ENCODE measurements at regions not wholly inside any gene's neighbourhood (a gene's known extent, or its start where the extent isn't known, plus 50 kb on each side); places are given as distances from the start of the nearest gene placed in this dataset.
A peak's percentile ranks its signal among the peaks of the same experiment; 100 is the strongest.

DNA sequence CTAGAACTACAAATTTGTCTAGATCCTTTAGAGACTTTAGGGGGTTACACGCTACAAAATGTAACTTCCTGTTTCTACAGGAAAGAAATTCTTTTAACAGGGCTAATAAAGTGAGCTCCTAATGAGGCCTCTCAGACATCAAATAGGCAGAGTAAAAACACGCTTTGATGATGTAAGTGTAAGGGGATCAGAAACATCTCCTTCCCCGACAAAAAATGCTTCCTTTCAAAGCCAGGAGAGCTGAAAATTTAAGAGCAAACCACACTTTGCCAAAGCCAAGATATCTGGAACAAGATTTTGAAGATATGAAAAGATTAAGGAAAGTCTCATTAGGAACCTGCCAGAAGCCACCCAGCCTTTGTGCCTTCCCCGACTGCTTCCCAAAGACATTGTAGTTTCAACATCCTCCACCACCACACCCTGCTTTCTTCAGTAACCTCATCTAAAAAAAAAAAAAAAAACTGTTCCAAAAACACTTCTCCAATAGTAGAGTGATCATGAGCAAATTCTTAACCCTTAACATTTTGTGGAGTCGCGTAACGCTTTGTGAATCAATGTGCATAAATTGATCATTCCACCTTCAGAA lies 505.0 kb upstream of the THBS1 start:
- no peak for DNase-seq (ENCODE audit: low read depth)

DNA sequence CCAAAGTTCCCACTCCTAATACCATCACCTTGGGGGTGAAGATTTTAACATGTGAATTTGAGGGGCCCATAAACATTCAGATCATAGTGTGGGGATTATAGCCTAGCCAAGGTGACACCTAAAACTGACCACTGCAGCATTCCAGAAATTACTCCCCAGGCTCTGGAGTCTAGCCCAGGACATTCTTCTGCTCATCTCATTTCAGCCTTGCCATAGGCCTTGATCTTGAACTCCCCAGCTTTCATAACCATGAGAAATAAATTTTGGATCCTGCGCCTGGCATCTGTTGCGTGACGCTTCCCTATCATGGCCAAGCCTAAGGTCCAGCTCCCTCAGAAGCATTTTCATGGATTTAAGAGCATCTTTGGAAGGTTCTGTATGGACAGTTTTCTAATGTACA lies 502.9 kb upstream of the THBS1 start:
- DNase-seq (ENCODE audit: low read depth) = peak; percentile 56

DNA sequence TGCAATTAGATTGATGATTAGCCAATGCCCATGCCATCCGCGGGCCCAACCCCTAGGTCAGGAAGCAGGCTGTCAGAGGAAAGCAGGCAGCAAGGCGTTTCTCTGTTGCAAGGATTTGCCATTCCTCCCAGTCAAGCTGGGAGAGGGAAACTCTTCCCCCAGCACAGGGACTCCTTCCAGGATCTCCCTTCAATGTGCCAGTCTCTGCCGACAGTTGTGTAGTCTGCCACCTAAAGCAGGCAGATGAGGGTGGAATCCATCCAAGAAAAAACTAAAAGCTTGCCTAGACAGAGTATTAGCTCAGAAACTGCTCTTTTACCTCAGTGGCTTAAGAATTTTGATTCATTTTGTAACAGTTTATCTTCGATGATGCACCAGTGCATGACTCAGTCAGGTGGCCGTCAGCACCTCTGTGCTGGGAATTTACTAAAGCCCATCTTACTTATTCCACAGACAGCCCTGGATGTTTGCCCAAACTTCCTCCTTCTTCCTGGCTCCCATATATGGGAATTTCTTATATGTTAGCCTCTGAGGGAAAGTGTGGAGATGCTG lies 501.5 kb upstream of the THBS1 start:
- peak; percentile 88 for DNase-seq (ENCODE audit: low read depth)

DNA sequence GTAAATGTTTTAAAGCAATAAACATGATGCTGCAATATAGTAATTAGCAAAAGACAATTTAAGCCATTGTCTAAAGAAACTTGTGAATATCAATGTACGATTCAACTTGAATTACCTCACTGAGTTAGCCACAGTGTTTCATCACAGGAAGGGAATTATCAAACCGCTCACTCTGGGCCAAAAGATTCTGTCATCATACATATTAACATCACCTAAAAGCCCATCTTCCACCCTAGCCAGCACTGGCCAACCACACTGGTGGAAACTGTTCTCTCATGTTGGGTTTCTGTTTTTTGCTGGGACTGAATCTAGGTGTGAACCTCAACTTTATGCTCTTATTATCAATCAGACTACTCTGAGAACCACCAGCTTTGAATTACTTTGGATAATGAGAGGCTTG lies 497.7 kb upstream of the THBS1 start:
- DNase-seq (ENCODE audit: low read depth) = no peak

DNA sequence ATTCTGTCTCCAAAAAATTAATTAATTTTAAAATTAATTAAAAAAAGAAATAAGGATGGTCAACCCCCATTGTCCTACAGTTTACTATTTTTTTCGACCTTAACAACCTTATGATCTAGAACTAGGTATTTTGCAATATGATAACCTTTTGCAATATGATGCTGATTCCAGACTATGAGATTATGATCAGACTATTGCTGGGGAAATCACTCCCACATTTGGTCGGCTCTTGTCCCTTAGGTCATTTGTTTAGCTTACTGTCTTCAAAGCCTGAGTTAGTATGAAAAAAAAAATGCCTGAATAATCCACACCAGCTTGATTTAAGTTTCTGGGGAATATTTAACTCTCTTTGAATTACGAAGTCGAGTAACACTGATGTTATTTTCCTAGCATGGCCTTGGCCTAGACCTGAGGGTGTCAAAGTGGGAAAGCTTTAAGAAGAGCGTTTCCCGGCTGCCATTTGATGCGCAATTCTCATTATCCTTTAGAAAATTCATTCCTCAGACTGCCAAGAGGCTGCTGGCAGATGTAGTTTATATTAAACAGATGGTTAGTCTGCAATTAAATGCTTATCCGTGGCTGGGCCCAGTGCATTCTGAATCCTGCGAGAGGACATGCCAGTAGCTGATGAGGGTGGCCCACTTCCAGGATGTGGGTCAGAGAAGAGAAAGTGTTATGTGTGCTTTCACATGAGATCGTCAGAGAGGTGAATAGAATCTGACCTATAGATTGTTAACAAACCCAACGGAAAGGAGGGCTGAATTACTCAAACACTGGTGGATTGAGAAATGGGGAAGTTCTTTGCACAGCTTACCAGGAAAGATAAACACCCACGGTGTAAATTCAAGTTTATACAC lies 496.0 kb upstream of the THBS1 start:
- peak; percentile 59 for DNase-seq (ENCODE audit: low read depth)

DNA sequence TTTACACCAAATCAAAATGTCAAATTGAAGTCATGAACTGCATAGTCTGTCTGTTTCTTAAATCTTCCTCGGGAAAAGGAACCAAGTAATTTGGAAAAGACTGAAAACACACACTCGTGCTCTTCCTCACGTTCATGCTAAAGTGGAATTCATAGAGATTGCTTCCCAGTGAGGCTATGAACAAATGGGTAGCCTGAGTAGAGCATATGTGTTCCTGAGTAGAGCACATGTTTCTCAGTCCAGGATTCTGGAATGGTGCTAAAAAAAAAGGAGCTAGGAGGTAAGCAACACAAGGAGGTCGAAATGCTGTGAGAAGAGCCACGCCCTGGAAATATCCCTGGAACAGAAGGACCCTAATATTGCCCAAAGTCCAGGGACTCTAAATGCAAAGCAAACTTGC lies 494.2 kb upstream of the THBS1 start:
- DNase-seq (ENCODE audit: low read depth) = no peak

GRCh38 chr15:39088156-39088555 lies 492.7 kb upstream of the THBS1 start:
- no peak for DNase-seq (ENCODE audit: low read depth)

GRCh38 chr15:39092354-39092753 lies 488.5 kb upstream of the THBS1 start:
- no peak for DNase-seq (ENCODE audit: low read depth)

DNA sequence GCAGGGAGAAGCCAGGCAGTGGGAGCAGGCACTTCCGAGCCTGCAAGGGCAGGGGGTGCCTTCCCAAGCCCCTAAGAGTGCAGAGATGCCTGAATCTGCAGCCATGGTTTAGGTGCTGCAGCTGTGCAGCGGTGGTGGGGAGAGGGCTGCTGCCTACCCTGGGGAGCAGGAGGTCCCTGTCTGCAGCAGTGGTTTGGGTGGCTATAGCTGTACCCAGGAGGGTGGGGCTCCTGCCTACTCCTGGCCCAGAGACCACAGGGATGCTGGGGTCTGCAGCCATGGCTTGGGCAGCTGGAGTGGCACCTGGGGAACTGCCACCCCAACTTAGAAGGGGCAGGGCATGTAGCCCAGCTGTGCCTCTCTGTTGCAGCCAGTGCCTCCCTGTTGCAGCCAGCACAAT lies 488.1 kb upstream of the THBS1 start:
- DNase-seq (ENCODE audit: low read depth) = no peak

- no peak for DNase-seq (ENCODE audit: low read depth)
Measured at GRCh38 chr15:39094116-39094515, 486.8 kb upstream of the THBS1 start.

GRCh38 chr15:39095218-39095879 lies 485.5 kb upstream of the THBS1 start:
- DNase-seq (ENCODE audit: low read depth) = peak; percentile 46

DNA sequence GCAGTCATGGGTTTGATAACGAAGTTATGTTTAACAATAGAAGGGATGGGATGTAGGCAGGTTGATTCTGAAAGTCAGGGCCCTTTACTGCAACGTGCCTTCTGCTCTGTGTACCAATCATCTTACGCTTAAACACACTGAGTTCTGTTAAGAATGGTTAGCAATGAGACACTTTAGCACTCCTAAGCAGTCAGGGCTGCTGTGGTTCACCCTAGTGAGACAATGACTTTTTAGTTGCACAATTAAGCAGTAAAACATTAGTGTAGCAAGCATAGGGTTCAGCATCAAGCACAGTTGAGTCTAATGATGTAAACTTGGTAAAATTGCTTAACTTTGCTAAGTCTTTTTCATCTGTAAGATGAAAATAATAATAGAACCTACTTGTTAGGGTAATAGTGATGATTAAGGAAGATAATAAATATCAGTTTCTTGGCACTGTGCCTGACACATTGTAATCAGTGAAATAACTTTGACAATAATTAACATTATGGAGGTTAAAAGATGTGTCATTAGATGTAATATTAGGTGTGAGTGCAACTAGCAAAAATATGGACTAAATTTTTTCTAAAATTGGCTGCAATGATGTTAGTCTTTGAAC lies 484.2 kb upstream of the THBS1 start:
- DNase-seq (ENCODE audit: low read depth) = no peak

- DNase-seq (ENCODE audit: low read depth) = no peak
Measured at GRCh38 chr15:39099524-39099923, 481.4 kb upstream of the THBS1 start.

DNA sequence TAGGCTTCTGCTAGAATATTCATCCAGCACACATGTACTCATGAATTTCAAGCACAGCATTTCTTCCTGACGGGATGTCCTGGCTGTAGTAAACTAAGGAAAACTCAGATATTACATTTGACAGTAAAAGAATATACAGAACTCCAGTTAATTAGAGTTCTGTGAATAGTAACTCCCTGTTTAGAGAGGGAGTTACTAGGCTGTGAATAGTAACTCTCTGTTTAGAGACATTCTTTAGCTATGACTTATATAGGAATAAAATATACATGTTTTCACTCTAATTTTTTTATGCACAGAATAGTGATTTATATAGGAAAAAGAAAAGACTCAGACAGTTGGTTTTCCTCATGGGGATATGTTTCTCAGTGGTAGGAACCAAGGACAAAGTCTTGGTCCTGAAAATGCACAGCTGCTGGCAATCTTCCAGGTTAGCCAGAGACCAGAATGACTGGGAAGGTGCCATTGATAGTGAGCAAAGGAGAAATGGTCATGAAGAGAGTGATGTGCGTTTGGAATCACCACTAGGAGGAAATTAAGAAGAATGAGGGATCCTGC lies 480.7 kb upstream of the THBS1 start:
- no peak for DNase-seq (ENCODE audit: low read depth)

DNA sequence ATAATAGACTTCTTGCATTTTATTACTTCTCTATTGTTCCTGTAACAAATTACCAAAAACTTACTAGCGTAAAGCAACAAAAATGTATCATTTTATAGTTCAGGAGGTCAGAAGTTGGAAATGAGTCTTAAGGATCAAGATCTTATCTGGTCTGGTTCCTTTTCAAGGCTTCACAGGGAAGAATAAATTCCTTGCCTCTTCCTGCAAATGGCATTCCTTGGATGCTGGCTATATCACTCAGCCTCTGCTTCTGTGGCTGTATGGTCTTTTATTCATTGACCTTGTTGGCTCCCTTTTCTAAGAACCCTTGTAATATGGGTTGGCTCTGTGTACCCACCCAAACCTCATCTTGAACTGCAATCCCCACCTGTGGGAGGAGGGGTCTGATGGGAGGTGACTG lies 478.4 kb upstream of the THBS1 start:
- DNase-seq (ENCODE audit: low read depth) = no peak

GRCh38 chr15:39106950-39107349 lies 473.9 kb upstream of the THBS1 start:
- no peak for DNase-seq (ENCODE audit: low read depth)

DNA sequence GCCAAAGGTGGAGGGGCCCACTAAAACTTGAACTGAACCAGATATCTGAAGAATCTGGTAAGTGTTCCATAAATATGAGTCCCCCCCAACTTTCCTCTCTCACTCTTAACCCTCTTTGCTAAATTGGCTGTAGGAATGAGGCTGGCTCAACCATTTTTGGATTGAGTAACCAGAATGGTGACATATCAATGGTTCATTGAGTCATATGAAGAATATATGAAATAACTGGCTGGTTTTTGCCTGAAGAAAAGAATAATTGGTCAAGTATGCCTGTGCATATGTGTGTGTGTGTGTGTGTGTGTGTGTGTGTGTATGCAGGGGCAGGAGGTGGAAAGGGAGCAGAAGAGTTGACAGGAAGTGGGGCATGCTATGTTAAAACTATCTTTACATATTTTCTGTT lies 472.9 kb upstream of the THBS1 start:
- DNase-seq (ENCODE audit: low read depth) = no peak

DNA sequence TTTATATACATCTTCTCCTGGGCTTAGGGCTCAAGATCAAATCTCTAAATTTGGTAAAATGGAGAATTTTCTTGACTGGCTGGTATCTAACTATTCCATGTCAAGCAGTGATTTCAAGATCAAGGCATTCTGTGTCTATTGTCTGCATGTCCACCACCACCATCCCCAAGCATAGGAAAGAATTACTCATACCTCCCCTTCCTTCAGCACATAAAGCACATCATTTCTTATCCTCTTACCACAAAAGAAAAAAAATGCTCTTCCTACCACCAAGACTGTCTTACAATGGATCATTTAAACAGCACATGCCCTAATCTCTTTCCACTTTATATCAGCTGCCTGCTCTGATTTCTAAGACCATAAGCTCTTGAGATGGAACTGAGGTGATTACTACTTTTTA lies 470.5 kb upstream of the THBS1 start:
- DNase-seq (ENCODE audit: low read depth) = peak; percentile 92

- DNase-seq (ENCODE audit: low read depth) = peak; percentile 73
Measured at GRCh38 chr15:39110746-39111145, 470.1 kb upstream of the THBS1 start.

- DNase-seq (ENCODE audit: low read depth) = peak; percentile 83
Measured at GRCh38 chr15:39113741-39114140, 467.1 kb upstream of the THBS1 start.

- DNase-seq (ENCODE audit: low read depth) = no peak
Measured at GRCh38 chr15:39114690-39115378, 466.0 kb upstream of the THBS1 start.
